HG03575 (cell line): ENCODE measurements at regions not wholly inside any gene's neighbourhood (a gene's known extent, or its start where the extent isn't known, plus 50 kb on each side); places are given as distances from the start of the nearest gene placed in this dataset.

ENCODE experiments used
- ATAC-seq: cut with Tn5 transposase; IDR thresholded peaks from one replicate; pipeline ENCODE4 v1.9.1; 2021; ENCODE audit not compliant: unreplicated experiment, insufficient number of reproducible peaks, low FRiP score; ENCODE audit errors: extremely low read depth

DNA sequence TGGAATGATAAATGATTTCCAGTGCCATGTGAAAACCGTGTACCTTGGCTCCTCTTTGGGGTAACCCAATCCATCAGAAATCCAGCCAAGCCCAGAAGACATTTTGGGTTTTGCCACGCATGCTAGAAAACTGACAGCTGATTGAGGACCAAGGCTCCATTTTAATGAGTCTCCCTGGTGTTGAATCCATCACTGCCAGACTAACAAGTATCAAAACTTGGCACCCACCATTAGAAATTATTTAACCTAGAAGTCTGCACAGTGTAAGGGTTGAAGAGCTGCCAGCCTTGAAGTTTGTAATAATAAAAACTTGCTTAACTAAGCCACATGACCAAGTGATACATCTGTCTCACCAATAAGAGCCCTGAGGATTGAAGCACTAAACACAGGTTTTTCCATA, 369.9 kb downstream of the DNAH5 start:
- no peak for ATAC-seq

DNA sequence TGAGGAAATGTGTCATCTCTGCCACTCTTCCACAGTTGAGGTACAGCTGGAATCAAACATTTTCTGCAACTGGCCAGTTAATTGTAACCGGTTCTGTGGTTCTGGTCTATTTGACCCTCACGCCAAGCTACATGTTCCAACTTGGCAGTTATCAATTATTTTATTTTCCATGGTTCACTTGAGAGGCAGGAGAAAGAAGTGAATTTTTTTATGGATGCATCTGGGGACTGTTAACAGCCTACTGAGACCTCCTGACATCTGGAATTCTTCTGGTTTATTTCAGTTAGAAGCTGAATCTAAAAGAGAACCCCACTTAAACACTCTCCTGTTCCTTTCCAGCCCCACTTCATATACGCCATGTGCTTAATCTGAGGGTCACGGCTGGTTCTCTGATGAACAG, 372.3 kb downstream of the DNAH5 start:
- ATAC-seq, result no peak

DNA sequence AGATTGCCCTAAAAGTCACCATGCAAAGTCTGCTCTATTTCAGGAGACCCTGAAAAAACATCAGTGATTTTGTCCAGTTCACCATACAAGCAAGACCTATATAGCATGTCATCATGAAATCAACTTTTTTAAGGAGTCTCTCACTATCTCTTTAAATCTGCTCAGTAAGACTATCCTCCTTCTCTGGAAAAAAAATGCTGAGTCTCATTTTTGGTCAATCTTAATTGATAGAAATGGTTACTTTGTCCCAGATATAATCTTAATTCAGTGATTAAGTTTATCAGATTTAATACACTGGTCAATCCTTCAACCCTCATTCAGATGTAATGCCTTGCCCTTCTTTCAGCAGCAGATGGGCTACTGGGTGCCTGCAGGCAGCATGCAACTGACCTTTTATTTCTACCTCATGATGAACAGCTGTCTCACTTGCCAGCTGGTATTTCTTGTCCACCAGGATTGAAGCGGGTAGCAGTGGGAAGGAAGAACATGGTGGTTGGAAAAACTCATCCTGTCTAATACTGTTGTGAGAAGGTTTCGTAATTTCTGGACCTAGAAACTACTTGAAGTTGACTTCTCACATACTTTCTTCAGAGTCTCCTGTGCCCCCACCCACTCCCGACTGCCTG, 375.3 kb downstream of the DNAH5 start:
- ATAC-seq, result no peak

DNA sequence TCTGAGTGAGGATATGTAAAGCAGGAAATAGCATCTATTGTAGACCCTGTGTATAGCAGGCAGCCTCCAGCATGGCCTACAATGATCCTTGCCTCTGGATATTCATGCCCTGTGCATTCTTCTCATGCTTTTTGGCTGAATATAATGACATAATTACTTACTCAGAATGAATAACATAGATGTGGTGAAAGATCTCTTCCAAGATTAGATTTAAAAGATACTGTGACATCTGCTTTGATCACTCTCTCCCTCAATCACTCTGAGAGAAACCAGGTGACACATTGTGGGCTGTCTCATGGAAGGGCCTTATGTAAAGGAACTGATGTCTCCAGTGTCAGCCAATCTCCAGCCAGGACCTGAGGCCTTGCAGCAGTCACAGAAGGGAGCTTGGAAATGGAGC, 376.7 kb downstream of the DNAH5 start:
- ATAC-seq, result no peak

DNA sequence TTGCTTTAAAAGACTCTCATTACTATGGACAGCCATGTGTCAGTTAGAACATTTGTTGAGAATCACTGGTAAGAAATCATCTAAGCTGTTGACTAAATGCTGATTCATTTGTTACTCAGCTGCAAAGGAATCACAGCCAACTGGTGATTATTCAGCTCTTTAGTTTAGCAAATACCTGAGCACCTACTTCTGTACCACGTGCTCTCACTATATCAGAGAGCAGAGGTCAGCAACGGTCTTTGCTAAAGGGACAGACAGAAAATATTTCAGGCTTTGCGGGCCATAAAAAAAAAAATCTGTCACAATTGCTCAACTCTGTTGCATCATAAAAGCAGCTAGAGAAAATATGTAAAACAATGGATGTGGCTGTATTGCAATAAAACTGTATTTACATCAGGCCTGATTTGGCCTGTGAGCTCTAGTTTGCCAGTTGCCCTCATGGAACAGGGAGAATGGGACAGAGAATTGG, 377.6 kb downstream of the DNAH5 start:
- ATAC-seq, result no peak

DNA sequence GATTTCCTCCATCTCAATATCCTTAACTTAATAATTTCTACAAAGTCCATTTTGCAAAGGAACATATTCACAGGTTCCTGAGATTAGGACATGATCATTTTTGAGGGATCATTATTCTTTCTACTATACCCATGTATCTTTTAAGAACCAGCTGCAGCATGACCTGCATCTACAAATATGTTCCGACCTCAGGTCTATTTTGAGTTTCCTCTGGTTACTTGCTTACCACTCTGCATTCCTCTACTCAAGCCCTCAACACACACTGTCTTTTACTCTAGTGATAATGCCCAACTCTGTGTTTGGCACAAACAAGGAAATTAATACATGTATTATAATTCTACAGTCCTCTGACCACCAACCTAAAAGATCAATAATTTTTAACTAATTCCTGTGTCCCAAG, 386.1 kb downstream of the DNAH5 start:
- ATAC-seq, result no peak

DNA sequence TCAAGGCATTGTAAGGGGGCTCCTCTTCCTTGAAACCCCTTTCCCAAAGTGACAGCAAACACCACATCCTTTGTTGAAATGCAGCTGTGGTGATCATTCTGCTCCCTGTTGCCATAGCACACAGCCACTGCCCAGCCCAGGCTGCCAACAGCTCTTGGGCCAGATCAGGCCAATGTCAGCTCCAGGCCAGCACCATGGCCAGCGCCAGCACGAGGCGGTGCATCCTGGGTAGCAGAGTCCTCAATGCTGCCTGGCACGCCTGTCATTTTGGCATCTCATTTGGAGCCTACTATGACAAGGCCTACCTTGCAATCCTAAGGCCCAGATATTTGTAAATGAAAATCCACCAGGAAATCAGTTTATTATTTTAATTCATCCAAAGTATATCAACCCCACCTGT, 390.6 kb downstream of the DNAH5 start:
- no peak for ATAC-seq

DNA sequence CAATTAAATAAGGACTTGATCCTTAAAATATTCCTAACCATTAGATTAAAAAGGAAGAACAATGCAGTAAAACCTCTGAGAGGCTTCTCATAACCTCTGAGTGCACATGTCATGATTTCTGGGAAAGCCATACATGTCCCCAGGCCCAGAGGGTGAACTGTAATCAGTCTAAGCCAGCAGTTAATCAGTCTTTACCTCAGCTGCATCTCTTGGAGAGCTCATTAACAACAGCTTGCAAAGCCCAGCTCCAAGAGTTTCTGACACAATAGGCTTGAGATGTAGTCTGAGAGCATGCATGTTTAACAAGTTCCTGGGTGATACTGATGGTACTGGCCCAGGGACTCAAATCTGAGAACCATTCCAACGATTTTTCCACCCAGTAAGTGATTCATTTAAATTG, 392.1 kb downstream of the DNAH5 start:
- ATAC-seq, result no peak

DNA sequence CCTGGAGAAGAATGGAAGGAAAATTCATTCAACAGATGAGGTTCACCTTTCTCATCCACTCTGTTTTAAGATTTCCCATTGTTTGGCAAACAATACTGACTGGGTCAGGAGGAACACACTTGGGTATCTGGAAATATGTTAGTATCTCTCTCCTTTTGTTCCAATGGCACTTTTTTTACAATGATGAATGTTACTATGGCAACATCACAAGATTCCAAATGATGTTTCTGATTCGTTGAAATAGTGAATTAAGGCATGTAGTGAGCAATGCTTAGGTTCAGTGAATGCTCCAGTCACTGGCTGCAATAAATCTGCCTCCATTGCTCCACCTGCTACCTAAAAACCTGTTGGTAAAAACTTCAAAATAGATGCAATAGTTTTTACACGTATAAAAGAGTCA, 392.8 kb downstream of the DNAH5 start:
- no peak for ATAC-seq

DNA sequence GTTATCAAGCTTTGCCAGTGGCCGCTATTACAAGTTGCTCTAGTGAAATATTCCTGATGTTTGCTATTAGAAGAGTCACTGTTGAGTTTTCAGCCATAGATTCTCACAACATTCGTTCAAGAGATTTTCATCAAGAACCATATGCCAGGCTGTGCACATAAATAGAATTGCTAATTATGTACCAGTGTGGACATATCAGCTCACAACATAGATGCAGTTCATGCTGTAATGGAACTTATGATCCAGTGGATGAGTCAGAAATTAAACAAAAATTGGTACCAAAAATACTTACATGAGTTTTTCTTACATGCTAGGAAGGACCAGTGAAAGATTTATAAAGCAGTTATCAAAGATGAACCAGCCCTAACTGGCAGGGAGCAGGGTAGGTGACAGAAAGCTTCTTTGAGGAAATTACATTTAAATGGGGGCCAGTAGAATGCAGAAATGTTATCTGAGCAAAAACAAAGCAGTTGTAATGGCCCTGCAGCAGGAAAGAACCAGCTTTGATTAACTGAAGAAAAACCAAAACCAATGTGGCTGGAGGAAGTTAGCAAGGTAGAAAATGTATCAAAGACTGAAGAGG, 404.2 kb downstream of the DNAH5 start:
- ATAC-seq, result no peak

DNA sequence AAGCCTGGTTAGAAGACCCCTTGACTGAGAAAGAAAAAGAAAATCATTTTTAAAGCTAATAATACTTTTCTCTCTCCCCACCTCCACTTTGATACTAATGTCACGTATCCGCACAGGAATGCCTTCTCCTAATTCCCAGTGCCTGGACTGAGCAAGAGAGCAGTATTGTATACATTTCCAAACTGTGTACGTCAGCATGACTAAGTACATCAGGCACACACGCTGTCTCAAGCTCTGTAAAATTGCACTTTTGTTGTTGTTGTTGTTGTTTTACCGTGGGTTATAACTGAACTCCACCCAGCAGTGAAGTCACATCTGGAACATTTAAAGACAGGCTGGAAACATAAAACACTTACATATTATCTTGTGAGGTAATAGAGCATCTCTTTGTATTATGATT, 407.6 kb downstream of the DNAH5 start:
- ATAC-seq, result no peak

DNA sequence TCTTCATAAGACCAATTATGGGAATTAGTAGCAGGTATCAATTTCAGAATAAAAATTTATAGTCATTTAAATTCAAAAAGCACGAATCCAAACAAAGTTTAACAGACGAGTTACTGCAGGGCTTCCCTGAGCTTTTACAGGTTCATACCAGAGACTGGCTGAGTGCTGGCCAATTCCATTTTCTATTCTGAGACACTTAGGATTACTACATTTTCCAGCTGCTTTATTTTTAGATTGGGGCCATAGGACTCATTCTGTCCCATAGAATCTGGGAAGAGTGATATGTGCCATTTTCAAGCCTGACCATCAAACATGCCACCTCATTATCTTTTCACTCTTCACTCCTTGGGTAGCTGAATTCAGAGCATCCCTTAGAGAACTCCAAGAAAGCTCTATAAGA, 410.7 kb downstream of the DNAH5 start:
- no peak for ATAC-seq

DNA sequence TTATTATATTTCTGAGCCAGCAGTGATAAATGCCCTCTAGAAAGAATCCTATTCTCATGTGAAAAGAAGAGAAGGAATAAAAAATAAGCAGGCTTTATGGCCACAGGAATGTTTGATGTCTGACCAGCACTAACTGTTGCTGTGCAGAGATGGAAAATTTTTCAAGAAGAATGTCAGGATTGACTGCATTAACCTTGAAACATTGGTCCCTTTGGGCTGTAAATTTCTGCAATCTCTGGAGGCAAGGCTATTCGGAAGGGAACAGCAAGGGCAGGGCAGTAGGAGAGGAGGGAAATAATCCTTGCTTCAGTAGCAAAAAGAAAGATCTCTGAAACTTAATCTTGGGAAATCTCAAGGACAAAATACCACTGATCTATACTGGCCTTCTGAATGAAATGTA, 415.2 kb downstream of the DNAH5 start:
- ATAC-seq, result no peak

DNA sequence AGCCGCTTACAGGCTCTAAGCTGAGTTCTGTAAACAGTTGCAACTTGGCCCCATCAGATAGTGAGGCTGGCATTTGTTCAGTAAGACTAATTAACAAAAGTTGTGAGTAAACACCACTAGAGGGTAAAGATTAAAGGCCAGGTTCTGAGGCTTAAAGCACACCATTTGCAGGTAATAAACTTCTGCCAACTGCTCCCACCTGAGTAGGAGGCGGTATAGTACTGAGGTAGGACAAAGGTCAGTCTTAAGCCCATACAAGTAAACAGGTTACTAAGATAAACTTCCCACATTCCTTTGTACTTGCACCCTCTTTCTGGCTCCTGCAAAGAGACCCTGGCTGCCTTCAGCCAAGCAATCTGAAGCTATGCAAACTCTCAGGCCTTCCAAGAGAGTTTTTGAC, 419.6 kb downstream of the DNAH5 start:
- ATAC-seq, result no peak

DNA sequence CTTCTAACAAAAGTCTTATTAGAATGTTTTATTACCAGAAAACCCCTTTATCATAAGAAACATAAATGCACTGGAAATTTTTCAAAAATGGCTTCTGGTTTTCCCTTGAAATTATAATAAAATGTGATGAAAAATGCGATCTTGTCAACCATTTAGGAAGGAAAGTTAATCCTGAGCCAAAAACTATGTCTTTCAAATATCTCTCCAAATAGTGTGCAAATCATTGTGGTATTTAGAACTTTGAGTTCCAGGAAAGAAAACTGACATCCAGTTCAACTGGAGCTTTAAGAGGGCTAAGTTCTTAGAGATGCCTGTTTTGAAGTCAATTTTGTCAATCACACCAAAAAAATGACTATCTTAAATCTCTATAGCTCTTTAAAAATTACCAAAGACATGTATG, 425.4 kb downstream of the DNAH5 start:
- ATAC-seq, result no peak

DNA sequence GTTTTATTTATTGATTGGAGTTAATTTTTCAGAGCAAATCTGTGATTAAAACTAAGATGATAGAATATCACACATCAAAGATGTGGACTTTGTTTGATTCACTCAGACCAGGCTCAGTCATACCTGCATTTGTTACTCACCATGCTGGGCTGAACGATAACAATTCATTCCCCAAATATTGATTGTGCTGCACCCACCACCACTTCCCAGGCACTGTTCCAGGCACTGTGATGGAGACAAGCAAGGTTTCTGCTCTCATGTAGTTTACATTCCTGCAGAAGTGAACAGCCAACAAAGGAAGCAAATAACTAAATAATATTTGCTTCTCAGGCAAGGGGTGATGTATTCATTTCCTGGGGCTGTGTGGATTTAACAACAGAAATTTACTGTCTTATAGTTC, 428.3 kb downstream of the DNAH5 start:
- ATAC-seq, result no peak

DNA sequence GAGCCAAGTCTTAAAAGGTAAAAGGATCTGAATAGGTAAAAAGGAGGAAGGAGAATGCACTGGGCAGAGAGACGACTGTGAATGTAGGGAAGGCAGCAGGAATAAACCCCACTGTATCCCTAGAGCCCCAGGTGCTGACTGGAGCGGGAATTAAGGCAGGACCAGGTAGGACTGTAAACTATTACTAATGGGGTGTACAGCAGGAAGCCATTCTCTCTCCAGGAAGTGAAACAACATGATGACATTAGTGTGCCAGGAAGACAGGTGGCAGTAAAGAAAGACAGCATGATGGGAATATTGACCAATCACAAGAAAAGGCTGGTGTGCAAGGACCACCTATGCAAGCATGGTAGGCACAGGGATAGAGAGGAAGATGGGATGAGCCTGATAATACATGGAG, 433.0 kb downstream of the DNAH5 start:
- ATAC-seq, result no peak

DNA sequence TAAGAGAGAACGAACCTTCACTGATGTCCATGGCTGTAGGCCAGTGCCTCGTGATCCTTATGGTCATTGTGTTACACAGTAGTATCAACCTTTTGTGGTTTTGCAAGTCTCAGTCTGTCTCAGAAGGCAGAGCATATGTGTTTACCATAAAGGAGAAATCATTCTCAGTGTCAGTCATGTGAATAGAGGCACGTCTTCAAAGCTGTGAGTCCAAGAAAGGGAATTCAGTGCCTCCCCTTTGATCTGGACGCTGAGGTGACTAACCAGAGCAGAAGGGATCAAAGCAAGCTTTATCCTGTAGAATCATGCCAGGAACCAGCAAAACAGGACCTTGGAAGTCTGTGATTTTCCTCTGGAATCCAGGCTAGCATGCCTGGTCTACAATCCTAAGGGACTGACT, 433.9 kb downstream of the DNAH5 start:
- no peak for ATAC-seq

DNA sequence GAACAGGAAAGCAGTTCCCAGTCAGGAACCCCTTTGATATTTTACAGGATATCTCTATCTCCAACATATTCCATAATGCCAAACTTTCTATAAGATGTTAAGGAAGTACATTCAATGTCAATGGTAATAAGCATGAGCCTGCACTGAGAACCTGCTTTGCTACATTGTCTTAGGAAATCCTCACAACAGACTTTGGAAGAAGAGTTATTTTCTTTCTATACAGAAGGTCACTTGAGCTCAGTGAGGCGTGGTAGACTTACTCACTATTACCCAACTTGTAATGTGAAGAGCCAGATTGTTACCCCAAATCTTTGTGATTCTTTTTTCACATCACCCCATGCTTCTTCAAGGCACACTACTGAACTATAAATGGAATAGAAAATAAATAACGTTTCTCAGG, 435.9 kb downstream of the DNAH5 start:
- ATAC-seq, result no peak

DNA sequence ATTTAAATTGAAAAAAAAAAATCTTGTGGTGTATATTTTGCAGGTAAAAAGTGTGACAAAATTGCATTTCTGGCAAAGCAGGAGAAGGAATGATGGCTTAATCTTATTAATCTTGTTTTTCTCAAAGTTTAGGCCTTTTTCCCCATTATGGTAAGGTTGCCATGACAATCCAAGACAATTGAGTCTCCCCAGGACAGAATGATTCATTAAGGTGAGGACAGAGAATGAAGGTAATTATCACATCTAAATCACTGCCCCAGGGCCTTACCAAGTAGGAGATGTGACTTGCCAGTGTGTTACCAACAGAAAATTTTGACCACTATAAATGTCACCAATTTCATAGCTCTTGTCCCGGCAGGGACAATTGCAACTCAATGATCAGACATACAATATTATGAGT, 439.2 kb downstream of the DNAH5 start:
- ATAC-seq, result no peak

DNA sequence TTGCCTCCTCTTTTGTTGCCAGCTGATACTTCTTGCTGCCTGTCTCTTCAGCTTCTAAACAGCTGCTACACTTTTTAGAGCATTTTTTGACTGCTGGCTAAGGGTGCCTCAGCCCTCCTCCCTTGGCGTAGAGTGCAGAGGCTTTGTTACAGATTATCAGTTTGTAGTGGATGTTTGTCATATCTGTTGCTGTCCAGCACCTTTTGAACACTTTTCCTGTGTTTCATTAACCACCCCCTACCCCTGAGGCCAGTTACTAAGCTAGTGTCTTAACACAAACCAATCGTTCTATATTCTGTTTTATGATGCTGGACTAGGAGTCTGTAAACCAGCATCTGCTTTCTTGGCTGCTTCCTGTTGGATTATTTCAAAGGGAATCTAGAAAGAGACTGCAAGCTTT, 441.5 kb downstream of the DNAH5 start:
- no peak for ATAC-seq
